ENCODE measurements at regions not wholly inside any gene's neighbourhood (a gene's known extent, or its start where the extent isn't known, plus 50 kb on each side); places are given as distances from the start of the nearest gene placed in this dataset.
"Not testable (repeated sequence)": the region's sequence is repeated elsewhere in the genome, so short reads cannot be mapped to it uniquely, and the experiment has no call there.

DNA sequence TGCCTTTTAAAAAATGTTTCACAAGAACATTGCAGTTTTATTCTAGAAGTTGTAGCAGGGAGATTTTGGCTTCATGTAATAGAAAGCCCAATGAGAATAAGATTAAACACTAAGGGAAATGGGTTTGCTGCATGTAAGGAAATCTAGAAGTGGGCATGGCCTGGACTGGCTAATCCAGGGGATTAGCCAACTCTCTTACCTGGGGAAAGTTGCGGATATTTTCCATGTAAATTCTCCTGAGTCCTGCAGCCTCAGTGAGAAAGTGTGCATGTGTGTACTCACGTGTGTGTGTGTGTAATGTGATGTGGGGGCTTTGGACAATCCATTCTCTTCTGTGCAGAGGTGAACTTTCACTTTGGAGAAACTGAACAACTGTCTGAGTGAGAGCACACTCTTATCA, 775.1 kb upstream of the TPTE start:
- not testable (repeated sequence) for DNase-seq

DNA sequence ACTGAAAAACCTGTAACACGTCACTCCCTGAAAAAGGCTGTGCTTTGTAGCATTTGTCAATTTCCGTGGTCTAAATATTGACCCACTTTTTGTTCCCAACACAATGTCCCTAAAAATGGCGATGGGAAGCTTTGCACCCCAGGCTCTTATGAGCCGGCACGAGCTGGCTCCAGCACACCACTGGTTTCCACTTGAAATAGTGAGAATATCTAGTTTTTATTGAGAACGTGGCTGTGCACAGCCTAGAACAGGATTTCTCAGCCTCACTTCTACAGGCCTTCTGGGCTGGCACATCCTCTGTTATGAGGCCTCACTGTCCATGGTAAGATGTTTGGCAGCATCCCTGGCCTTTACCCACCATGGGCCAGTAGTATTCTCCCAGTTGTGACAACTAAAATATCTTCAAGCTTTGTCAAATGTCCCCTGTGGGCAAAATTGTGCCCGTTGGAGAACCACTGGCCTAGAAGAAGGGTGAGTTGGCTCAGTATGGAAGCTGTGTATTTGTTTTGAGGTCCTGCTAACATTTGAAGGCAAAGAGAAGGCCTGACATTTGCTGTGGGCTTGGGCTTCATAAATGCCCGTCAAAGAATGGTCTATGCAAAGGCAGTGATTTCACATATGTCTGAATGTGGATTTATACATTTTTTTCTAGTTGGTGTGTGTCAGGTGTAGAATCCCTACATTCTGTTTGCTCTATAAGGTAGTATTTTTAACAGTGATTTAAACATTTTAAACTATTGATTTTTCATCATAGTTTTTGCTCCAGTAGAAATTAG, 774.4 kb upstream of the TPTE start:
- DNase-seq: not testable (repeated sequence)

DNA sequence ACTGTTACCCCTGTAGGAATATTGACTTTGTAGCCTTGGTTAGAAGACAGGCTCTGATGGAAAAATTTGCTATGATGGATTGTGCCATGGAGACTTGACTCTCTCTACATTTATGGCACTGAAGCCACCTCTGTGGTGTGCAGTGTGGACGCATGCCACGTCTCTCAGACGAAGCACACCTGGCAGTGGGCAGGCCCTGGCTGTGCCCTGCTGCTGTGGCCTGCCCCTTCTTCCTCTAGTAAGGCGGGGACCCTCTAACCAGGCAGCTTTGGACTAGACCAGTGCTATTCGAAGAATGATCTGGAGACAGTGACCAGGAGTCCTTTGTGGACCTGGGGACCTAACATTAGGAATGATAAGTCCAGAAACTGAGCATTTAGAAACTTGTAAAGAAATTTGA, 773.5 kb upstream of the TPTE start:
- DNase-seq: not testable (repeated sequence)

DNA sequence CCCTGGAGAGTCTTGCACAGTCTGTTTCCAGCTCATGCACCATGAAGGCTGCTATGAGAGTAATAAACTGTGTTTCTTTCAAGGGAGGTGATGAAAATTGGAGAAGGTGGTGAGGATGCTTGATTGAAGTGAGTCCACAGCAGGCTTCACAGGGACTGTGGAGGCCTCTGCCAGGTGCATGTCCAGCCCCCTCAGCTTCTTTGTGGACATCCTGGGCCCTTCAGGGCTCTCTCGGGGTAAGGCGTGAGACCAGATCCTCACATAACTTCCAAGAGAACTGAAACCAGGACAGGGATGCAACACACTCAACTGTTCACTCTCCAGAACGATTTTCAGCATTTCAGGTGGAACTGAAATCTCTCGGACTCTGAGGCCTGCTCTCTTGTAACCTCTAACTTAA, 772.9 kb upstream of the TPTE start:
- DNase-seq: not testable (repeated sequence)

DNA sequence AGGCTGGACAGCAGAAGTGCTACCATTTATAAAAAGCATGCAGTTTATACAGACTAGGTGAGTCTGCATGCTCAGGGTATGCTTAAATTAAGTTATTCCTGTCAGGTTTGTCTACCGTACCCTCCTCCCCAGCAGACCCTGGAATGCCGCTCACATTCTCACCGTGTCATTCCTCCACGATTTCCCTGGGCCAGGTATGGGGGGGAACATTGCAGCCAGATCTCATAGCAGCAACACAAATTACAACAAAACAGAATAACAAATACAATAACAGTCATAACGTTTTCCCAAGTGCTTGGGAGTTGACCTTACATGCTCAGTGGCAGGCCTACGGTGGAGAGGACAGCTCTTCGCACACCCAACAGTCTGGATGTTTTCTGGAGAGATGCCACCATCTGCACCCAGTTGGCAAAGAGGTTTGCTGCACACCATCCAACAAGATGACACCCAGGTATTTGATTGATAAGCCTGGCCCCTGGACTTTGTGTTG, 771.6 kb upstream of the TPTE start:
- DNase-seq: not testable (repeated sequence)

DNA sequence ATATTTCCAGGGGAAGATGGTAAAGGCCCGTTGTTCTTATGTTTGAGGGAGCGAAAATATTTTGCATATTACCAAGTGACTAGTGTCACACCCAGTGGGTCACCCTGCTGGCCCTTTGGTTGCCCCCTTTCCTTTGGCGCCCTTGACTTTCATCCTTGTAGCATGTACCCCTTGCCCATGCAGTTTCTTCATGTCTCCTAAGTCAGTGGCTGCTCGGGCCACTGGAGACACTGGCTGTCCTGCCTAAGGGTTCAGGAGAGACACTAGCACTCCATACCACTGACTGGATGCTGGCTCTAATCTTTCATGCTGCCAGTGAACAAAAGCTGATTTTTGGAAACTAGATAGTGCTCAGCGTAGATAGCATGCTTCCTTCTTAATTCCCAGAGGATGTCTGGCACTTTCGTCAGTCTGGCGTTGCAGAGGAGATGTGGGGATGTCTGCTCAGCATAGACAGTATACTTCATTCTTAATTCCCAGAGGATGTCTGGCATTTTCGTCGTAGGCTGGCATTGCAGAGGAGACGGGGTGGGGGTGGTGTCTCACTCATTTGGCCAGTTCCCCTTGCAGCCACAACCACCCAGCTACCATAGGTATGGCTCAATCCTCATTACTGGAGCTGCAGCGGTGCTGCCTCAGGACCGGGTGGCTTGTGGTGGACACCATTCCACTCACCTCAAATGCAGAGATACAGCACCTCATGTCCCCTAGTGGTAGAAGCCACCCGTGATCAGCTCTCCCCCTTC, 770.9 kb upstream of the TPTE start:
- no peak for DNase-seq

DNA sequence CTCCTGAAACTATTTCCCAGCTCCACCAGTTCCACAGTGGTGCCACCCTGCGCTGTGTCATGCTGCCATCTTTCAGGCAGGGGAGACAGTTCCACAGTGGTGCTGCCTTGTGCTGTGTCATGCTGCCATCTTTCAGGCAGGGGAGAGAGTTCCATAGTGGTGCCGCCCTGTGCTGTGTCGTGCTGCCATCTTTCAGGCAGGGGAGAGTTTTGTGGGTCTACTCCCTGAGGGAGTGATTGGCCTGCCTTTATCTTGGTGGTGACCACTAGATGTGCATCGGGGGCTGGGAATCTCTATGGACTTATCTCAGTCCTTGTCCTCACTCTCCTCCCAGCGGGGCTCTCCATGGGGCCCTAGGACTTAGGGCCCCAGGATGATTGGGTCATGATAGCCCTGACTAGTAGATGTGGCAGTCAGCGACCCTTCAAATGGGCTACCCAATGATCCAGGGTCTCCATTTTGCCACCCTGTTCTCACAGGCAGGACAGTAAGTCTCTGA, 770.2 kb upstream of the TPTE start:
- not testable (repeated sequence) for DNase-seq

DNA sequence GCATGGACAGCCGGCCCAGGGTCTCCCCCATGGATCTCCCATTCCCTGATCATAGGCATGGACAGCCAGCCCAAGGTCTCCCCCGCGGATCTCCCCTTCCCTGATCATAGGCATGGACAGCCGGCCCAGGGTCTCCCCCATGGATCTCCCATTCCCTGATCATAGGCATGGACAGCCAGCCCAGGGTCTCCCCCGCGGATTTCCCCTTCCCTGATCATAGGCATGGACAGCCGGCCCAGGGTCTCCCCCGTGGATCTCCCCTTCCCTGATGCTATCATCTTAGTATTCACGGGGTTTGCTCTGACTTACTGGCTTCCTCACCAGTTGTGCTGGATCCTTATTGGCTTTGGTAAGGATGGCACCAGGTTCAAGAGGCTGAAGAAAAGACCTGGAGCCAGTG, 769.4 kb upstream of the TPTE start:
- DNase-seq: not testable (repeated sequence)

DNA sequence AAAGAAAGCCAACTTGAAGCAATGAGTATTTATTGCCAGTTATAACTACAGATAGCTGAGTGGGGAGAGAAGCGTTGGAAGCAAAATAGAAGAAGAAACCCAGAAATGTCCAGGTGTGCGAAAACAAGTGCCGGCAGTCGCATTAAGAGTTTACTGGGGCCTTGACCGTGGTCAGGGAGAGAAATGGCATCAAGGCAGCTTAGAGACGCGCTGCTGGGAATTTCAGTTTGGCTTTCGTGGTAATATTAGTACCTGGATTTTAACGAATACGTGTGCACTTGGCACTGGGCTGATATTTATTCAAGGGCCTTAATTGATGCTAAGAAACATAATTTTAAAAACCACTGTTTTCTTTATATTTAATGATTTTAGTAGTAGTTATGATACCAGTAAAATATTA, 767.9 kb upstream of the TPTE start:
- not testable (repeated sequence) for DNase-seq

DNA sequence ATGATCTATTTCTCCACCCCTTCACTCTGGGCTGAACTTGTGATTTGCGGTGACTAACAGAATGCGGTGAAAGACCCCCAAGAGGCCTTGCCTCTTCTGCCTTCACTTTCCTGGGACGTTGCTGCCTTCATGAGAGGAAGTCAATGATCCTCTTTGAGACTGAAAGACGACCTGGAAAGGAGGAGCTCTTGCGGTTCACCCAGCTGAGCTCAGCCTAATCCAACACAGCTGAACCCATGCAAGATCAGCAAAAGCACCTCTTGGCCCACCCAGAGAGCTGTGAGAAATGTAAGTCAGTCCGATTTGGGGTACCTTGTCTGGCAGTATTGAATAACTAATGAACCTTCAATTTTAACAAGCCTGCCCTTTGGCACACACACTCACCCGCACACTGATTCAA, 767.4 kb upstream of the TPTE start:
- no peak for DNase-seq

DNA sequence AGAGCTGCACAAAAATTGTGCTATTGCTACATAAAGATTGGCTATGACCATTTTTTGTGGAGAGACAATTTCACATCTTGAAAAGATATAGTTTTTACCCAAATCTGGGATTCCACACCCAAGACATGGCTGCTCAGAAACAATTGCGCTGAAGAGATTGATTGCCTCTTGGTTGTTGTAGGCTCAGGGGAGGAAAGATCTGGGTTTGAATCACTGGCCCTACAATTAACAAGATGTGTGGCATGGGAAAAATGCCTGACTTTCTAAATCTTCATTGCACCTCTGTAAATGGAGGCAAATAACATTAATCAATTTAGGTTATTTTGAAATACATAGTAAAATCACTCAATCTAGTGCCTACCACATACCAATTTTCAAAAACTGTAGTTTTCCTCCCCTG, 766.9 kb upstream of the TPTE start:
- DNase-seq: not testable (repeated sequence)

DNA sequence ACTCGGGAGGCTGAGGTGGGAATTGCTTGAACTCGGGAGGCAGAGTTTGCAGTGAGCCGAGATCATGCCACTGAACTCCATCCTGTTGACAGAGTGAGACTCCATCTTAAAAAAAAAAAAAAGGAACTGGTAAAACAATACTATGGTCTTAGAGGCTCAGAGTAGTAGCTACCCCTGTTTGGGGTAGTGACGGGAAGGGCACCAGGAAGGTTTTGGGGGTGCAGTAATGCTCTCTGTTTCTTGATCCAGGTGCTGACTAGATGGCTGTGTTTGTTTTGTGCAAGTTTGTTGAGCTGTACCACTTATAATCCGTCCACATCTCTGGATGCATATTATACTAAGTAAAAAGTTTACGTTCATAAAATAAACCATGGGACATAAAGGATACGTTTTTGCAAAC, 765.8 kb upstream of the TPTE start:
- no peak for DNase-seq

DNA sequence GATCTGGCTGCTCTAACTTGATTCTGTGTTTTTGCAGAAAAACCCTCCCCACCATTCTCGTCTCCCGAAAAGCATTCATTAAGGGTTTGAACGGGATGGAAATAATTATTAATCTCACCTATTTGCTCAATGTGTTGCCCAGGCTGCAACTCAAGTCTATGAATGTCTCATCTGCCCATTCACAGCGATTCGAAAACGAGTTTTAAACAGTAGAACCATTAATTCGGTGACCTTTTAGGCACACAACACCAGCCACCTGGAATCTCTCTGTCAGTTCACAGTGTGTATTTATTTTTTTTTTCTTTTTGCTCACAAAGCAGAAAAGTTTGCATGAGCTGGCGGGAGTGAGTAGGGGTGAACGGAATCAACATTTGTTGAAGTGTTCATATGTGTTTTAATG, 764.7 kb upstream of the TPTE start:
- no peak for DNase-seq

DNA sequence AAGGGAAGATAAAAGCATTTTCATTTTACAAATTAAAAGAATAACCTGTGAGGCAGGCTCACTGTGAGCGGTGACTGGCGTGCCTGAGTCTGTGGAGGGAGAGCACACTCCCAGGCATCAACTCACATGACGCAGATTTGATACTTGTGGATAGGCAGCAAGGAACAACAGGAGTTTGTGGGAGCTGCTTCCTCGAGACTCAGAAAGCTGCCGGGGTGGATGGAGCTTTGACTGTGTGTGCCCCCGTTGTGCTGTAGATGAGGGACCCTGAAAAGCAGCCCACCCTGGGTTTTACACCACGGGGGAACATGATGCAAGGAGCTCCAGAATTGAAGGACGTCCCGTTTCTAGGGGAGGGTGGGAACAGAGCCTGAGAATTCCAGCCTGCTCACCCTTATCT, 764.3 kb upstream of the TPTE start:
- not testable (repeated sequence) for DNase-seq

DNA sequence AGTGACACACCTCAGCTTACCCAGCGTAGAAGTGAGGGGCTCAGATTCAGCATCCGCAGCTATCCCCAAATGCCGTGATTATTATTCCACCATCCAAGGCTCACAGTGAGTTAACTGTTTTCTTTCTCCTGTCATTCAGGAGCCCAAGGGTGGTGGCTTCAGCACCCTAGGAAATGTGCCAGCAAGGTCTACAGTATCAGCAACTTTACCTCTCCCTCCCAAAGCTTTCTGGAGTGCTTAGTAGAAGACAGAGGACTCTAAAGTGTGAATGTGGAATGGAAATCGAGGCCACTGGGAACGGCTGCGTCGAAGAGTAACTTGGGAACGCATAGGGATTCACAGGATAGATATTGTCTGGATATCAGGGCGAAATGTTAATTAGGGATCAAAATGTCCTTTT, 763.8 kb upstream of the TPTE start:
- not testable (repeated sequence) for DNase-seq

DNA sequence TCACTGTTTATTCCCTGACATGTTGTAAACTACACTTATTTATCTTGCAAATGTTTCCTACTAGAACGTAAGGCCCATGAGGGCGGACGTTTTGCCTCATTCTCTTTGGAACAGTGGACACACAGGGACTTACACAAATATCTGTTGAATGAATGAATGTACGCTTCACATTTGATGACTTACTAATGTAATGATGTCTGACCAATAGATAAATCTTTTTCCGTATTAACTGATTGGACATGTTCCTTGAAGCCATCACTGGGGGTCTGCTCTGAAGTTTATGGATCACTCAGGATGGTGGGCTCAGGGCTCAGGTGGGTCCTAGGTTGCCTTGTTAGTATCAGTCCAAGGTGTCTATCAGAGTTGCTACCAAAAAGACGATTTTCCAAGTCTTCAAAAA, 763.2 kb upstream of the TPTE start:
- DNase-seq: no peak

DNA sequence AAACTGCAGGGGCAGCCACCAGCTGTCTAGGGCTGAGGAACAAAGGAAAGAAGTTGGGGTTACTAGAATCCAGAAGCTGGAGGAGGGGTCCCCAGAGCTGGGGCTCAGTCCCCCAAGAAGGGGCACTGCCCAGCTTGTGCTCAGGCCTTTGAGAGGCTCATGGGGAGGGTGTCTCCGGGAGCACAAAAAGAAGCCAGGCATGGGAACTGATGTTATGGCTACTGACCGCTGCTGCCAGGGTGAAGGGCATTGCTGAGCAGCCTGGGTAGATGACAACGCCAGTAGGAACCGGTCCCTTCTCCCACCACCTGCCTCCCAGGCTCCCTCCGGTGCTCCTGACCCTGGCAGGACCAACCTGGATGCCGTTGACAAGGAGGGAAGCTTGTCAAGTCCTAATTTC, 762.5 kb upstream of the TPTE start:
- no peak for DNase-seq

DNA sequence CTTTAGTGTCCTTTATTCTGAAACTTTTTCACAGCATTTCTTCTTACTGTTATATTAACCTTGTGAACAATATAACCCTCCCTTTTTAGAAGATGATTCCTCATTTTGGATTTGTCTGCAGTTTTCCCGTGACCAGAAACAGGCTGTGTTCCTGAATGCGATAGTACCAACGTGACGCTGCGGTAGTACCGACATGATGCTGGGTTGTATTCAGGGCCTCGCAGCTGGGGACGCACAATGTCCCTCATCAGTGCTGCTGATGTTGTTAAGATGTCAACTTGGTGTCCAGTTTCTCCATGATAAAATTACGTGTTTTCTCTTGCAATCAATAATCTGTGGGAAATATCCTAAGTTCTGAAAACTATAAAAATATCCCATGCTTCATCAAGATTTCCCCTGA, 761.4 kb upstream of the TPTE start:
- DNase-seq: no peak

DNA sequence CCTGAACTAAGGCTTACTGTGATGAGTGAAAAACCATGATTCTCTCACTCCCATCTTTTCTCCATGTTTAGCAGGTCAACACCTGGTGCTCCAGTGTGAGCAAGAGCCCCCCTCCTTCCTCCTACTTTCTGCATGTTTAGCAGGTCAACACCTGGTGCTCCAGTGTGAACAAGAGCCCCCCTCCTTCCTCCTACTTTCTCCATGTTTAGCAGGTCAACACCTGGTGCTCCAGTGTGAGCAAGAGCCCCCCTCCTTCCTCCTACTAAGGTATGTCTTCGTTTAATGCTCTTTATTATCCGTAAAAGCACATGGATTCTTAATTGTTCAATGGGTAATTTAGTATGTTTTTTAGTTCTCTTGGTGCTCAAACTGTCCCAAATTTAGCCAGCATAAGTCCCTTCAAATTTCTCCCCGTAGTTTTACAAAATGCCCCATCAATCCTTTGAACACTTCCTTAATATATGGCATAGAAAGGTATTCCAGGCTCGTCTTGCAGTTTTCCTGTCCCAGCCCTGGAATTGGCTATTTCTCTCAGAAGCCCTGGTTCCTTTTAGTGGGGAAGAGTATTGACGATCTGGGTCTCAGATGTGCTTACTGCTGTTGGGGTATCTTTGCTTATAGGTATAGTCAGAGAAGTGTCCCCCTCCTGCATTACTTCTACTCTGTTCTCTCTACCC, 760.8 kb upstream of the TPTE start:
- no peak for DNase-seq

DNA sequence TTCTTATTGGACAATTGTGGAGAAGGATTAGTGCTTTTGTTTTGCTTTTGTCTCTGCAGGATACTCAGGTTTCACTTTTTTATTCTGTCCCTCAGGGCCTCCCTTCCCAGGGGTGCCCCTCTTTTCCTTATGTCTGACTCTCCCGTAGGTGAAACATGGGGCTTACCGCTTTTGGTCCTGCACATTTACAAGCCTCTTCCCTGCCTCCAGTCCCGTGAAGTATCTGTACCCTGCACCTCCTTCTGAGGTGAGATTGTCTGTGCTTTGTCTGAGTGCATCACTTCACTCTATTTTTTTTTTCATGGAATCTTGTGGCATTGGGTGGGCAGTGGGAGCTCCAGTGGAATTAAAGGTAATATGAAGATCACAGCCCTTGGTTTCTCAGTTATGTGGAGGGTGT, 758.1 kb upstream of the TPTE start:
- DNase-seq: no peak

DNA sequence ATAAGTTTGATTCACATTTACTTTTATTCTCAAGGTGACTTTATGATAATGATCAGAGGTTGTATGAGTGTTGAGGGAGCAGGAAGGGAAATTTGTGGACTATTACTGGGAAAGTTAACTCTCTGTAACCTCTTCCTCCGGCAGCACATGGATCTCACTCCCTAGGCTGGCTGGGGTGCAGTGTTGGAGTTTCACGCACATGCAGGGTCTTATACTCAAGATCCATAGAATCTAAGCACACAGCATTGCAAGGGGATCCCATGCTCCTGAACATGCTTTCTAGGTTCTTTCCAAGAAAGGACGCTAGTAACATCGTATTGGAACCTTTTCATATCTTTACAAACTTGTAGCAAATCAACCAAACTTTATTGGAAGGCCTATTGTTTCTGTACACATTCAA, 757.6 kb upstream of the TPTE start:
- no peak for DNase-seq

DNA sequence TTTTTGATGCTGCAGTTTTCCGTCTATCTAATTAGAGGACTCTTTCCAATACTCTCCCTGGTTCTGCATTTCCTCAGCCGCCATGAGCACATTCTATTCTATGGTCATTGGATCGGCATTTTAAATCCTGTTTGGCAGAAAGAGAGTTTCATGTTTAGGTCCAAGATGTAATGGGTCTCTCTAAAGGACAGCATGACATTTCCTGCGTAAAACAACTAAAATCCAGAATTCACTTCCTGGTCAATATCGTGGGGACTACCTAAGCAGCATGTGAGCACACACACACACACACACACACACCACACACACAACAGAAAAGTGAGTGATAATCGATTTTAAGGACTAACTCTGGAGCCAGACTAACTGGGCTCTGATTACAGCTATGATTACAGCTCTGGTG, 757.1 kb upstream of the TPTE start:
- not testable (repeated sequence) for DNase-seq

DNA sequence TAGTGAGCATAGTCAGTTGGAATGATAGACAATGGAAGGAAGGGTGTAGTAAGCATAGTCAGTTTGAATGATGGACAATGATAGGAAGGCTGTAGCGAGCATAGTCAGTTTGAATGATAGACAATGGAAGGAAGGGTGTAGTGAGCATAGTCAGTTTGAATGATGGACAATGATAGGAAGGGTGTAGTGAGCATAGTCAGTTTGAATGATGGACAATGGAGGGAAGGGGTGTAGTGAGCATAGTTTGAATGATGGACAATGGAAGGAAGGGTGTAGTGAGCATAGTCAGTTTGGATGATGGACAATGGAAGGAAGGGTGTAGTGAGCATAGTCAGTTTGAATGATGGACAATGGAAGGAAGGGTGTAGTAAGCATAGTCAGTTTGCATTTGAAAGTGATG, 755.8 kb upstream of the TPTE start:
- not testable (repeated sequence) for DNase-seq
